ENCODE measurements at regions not wholly inside any gene's neighbourhood (a gene's known extent, or its start where the extent isn't known, plus 50 kb on each side); places are given as distances from the start of the nearest gene placed in this dataset.

- Histone ChIP-seq H3K4me1 (no peaks in the 10 kb centered on the region), H3K27ac (no peak overlapping the region), H3K36me3 (no peaks in the 10 kb centered on the region), H3K27me3 (no peaks in the 10 kb centered on the region), H3K9me3 (no peaks in the 10 kb centered on the region), H3K4me3 (replicated peaks in 1 of 3) (no peak overlapping the region)
- 95 to 97% methylated on average over 5 of the region's 5 CpGs for WGBS, 2 donors
- DNase-seq, result no peak
- TF ChIP-seq CTCF (IDR thresholded peaks at IDR 0.05) (no peak), POLR2A (IDR thresholded peaks at IDR 0.05) (no peak)
- intact Hi-C loops (cut with DNase I), result no loop called here
Observed at GRCh38 chr4:141409556-141409955, 188.9 kb downstream of the ZNF330 start.

- Histone ChIP-seq H3K27me3 (no peaks in the 10 kb centered on the region), H3K9me3 (no peaks in the 10 kb centered on the region), H3K36me3 (no peaks in the 10 kb centered on the region), H3K4me3 (replicated peaks in 1 of 3) (no peak overlapping the region), H3K4me1 (no peaks in the 10 kb centered on the region), H3K27ac (no peak overlapping the region)
- no peak for DNase-seq
- intact Hi-C loops (cut with DNase I), result no loop called here
- no peak for TF ChIP-seq POLR2A (IDR thresholded peaks at IDR 0.05)
- no peak for TF ChIP-seq CTCF (IDR thresholded peaks at IDR 0.05)
- 84 to 93% methylated on average over 4 of the region's 4 CpGs for WGBS, 2 donors
Observed at GRCh38 chr4:141410839-141411238, 190.1 kb downstream of the ZNF330 start.

- H3K27me3 ChIP-seq, result no peaks in the 10 kb centered on the region
- H3K27ac ChIP-seq, result no peak overlapping the region
- TF ChIP-seq CTCF (IDR thresholded peaks at IDR 0.05) (no peak), POLR2A (IDR thresholded peaks at IDR 0.05) (no peak)
- no peaks in the 10 kb centered on the region for H3K4me1 ChIP-seq
- 91 to 94% methylated on average over 1 of the region's 1 CpG for WGBS, 2 donors
- no peak for DNase-seq
- H3K9me3 ChIP-seq, result no peaks in the 10 kb centered on the region
- no peaks in the 10 kb centered on the region for H3K36me3 ChIP-seq
- no peak overlapping the region for H3K4me3 ChIP-seq (replicated peaks in 1 of 3)
- intact Hi-C loops (cut with DNase I), result no loop called here
Observed at GRCh38 chr4:141411936-141412335, 191.2 kb downstream of the ZNF330 start.

GRCh38 chr4:141413366-141413765 lies 192.7 kb downstream of the ZNF330 start:
- no peak overlapping the region for H3K4me3 ChIP-seq (replicated peaks in 1 of 3)
- no peak for TF ChIP-seq POLR2A (IDR thresholded peaks at IDR 0.05)
- TF ChIP-seq CTCF (IDR thresholded peaks at IDR 0.05), result no peak
- no peak overlapping the region for H3K27ac ChIP-seq
- 54 to 81% methylated on average over 2 of the region's 2 CpGs for WGBS, 2 donors
- DNase-seq, result no peak
- no peaks in the 10 kb centered on the region for H3K9me3 ChIP-seq
- intact Hi-C loops (cut with DNase I), result no loop called here
- no peaks in the 10 kb centered on the region for H3K27me3 ChIP-seq
- no peaks in the 10 kb centered on the region for H3K36me3 ChIP-seq
- H3K4me1 ChIP-seq, result no peaks in the 10 kb centered on the region

- DNase-seq, result no peak
- TF ChIP-seq POLR2A (IDR thresholded peaks at IDR 0.05) (no peak), CTCF (IDR thresholded peaks at IDR 0.05) (no peak)
- intact Hi-C loops (cut with DNase I), result no loop called here
- Histone ChIP-seq H3K9me3 (no peaks in the 10 kb centered on the region), H3K27me3 (no peaks in the 10 kb centered on the region), H3K36me3 (no peaks in the 10 kb centered on the region), H3K4me3 (replicated peaks in 1 of 3) (no peak overlapping the region), H3K27ac (no peak overlapping the region), H3K4me1 (no peaks in the 10 kb centered on the region)
- 80 to 84% methylated on average over 2 of the region's 2 CpGs for WGBS, 2 donors
Observed at GRCh38 chr4:141415651-141416050, 195.0 kb downstream of the ZNF330 start.

All from thyroid gland (tissue), 4 donors.